Stromal cell of bone marrow (primary cell): ENCODE measurements at regions not wholly inside any gene's neighbourhood (a gene's known extent, or its start where the extent isn't known, plus 50 kb on each side); places are given as distances from the start of the nearest gene placed in this dataset.
"Not testable (repeated sequence)": the region's sequence is repeated elsewhere in the genome, so short reads cannot be mapped to it uniquely, and the experiment has no call there.

Experiments
- DNase-seq: peaks from one replicate; pipeline ENCODE4 v3.0.0-alpha.2; 2012; ENCODE audit warnings: low read depth

DNA sequence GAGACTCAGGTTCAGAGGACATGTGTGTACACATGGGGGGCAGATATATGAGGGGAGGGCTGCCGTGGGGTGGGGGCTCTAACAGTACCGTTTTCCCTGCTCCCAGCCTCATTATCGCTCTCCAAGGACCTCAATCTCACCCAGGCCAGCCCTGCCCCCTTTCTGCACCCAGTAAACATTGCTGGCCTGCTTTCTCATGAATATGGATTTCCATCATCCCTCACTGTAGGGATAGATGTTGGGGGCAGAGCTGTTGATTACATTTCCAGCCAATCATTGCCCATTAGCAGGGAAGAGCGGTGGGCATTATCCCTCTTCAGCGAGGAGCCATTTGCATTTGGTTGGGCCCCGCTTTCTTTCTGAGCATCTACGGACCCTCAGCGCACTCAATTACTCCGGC, 273.8 kb downstream of the RPS6KC1 start:
- DNase-seq: no peak

DNA sequence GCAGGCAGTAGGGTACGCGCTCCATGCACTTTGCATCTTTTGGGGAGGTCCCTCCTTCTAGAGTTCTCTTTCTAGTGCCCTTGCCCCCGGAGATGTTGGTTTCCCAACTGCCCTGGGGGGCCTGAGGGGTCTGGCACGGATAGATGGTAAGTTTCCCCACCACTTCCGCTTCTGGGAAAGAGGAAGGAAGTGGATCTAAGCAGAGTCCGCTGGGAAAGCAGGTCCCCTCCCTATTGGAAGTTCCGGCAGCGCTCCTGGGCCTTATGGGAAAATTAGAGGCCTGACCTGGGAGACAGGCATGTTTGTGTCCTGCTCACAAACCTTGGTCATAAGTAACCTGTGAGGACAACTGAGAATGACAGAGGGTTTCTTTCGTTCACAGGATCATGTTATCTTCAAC, 274.4 kb downstream of the RPS6KC1 start:
- DNase-seq: no peak

DNA sequence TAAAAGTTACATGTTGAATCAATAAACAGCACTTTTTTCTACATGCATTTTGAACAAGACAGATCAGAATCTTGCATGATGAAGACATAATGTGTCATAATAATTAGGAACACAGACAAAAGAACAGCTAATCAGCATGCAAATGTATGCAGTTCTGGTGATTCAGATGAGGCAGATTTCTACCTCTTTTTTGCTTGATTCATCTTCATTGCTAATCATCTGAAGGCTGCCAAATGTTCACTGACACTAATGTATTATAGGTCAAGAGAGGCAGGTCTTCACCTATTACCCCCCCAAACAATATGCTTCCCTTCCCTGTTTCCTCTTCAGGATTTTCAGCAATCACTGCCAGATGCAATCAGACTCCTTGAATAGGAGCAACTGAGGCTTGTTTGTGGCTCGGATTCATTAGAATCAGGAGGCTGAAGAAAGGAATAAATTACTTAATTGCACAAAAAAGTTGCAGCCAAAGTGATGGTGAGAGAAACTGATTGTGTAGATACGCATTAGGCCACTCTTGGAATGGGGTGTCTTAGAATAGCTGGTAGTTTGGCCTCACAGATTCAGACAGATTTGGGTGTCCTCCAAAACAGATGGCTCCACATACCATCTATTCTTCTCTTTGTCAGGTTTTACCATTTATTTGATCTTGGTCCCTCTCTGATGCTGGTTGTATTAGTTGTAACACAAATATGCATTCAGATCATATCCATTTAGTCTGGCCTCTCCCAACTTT, 275.4 kb downstream of the RPS6KC1 start:
- no peak for DNase-seq

DNA sequence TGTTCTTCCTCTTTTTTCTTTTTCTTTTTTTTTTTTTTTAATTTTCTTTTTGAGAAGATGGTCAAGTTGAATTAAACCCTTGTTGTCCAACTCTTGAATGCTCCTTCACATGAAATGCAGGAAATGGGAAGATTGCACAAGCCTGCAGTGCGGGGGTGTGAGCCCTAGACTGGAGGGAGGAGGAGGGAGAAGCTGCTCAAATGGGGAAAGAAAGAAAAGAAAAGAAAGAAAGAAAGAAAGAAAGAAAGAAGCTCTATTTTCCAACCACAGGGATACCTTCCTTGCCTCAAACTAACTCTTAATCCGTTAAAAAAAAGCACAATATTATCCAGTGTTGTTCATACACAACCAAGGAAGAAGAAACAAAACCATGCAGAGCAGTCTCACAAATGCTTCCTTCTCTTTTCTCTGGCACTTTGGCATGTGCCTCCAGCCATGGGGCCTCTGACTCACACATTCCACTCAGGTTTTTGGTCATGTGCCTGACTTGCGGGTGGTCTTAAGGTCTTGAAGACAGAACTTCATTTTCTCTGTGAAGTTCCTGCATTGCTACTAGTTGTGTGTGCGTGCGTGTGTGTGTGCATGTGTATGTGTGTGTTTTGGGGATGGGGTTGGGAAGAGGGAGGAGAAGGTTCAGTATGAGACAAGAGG, 276.1 kb downstream of the RPS6KC1 start:
- peak; percentile 43 for DNase-seq

DNA sequence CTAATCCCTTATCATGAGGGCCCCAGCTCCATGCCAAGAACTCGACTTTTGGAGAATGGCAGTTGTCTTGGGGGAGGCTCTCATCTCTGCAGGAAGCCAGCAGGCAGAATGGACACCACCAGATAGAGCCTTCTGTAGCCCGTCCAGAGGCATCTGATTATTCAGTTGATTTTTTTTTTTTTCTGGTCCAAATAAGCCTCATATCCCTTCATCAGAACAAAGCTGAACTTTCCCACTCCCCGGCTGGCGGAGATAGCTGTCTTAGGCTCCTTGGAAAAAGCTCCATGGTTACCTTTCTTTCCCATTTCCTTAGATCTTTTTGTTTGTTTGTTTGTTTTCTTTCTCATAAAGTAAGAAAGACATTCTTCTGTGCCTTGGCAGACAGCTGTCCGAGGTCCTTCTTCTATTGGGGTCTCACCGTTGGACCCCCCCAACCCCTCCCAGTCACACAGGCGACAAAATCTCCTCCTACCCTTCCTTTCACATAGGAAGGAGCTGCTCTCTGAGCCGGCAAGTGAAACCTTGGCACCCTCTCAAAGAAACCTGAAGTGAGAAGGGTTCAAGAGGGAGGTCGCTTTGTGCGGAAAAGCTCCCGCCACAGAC, 278.5 kb downstream of the RPS6KC1 start:
- DNase-seq: no peak

DNA sequence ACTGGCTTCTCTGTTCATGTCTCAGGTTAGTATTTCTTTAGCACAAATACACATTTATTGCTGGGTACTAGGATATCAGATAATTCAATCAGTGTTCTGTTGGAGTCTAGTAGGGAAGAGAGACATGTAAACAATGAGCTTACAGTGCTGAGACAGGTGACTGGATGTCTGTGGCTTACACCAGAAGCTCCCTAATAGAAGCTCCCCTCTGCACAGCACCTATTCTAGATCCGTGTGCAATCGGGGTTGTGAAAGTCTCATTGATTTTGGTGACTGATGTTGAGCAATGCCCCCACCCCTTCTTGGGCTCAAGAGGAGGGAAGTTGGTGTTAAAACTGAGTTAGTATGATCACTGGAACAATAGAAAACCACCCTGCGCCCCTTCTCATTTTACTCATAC, 279.2 kb downstream of the RPS6KC1 start:
- no peak for DNase-seq

DNA sequence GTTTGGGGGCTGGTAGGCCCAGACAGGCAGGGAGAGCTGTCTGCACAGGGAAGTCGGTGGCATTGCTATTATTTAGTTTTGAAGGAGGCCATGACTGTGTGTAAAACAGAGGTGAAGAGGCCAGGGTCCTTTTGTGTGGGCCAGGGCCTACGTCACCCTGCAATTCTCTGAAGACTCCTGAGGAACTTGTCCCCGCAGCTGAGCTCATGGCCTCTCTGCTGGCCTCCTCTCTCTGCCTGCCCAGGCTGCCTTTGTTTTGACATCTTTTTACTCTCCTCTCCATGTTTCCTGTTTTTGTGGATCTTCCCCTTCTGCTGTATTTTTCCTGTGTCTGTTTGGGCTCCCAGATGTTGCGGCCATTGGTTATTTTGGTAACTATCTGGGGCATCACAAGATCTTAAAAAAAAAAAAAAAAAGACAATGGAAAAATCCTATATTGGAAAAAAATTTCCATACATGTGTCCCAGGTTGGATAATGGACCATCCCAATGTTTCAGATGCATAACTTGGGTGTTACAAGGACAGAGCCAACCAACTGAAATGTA, 280.7 kb downstream of the RPS6KC1 start:
- no peak for DNase-seq

DNA sequence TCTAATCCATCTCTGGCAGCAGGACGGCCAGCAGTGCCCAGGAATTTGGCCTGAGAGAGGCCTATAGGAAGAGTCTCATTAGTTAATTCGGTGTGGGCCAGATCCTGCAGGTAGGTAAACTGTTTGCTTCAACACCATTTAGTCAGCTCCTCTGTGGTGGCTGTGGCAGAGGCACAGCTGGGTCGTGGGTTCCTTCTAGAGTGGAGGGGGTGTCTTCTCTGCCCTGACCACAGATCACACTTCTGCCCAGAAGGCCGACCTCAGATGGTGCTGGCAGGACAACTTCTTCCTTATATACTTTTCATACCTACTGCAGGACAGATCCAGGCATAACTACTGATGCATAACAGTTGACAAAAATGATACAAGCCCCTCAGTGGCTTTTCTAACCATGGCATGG, 281.4 kb downstream of the RPS6KC1 start:
- no peak for DNase-seq

DNA sequence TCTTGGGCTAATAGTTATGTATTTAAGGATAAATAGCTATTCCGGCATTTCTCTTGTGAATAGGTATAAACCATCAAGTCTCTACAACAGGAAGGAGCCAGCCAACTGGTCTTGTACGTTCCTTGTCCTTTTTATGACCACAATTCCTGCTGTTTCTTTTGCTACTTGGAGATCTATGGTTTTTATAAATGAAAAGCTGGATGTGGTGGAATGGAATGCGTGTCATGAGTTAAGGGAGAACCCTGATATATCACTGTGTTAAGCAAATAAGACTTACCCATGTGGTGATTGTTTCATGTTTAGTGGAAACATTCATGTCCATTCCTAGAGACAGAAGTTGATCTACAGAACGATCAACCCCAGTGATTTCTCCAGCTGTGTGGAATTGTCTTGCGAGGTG, 282.1 kb downstream of the RPS6KC1 start:
- no peak for DNase-seq

DNA sequence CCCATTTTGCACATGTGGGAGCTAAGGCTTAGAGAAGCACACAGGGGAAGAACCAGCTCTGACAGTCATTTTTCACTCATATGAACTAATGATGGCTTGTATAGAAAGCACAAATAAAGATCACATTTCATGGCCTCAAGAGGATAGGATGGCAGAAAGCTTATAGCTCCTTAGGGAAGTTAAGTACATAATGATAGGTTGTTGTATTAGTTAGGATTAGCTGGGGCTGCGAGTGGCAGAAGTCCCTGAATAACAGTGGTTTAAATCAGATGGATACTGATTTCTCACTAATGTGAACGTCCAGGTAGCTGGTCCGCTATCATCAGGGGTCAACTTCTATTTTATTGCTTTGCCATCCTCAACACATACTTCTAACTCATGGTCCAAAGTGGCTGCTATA, 284.0 kb downstream of the RPS6KC1 start:
- DNase-seq: no peak

DNA sequence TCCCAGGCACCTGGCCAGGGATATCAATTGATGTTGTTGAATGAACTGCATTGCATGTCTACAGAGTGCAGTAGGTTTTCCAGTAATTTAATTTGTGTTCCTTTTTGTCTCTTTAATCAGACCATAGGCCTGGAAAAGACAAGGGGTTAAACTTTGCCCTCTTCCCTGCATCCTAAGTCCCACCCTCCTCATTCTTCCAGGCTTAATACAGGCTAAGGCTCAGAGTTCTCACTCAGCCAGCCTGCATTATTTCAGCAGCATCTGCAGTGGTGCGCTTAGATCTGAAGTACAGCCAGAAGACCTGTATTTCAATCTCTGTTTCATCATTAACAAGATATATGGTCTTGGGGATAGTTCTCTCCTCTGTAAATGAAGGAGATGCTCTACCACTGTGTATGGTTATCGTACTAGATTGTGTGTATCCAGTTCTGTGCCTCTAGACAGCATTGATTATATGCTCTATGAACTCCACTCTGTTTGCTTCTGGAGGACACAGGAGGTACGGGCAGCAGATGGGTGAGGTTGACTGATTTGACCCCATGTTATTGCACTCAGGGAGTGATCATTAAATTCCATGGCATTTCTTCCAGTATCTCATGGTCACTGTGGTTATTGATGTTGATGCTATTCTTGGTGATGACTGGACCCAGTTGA, 286.1 kb downstream of the RPS6KC1 start:
- no peak for DNase-seq

DNA sequence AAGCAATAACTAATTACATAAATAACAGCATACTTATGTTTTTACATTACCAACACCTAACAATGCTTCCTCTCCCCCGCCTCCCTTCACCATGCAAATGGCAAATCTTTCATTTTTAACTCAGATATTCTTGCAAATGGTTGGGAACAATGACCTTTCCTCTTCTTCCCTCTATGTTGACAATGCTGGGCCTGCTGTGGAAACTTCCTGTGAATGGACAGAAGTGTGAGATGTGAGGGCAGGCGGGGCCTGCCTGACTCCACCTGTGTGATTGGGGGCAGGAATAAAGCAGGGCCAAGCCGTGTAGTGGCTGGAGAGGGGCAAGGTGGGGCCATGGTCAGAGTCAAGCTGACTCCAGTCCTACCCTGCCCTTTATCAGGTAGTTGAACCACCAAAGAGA, 289.6 kb downstream of the RPS6KC1 start:
- no peak for DNase-seq

DNA sequence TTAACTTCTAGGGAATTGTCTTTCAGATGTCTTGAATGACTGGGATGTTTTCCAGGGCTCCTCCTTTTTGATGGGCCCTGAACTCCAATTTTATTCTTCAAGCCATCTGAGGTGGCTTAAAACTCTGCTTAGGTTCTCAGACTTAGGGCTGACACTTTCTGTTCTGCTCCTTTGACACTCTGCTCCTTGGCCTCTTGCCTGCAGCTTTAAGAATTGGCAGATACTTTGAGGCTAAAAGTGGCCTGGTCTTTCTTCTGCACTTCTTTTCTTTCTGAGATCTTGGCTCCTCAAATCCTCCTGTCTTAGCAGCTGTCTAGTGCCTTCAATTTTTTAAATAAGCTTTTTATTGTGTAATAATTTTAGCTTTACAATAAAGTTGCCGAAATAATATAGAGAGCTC, 294.6 kb downstream of the RPS6KC1 start:
- no peak for DNase-seq

DNA sequence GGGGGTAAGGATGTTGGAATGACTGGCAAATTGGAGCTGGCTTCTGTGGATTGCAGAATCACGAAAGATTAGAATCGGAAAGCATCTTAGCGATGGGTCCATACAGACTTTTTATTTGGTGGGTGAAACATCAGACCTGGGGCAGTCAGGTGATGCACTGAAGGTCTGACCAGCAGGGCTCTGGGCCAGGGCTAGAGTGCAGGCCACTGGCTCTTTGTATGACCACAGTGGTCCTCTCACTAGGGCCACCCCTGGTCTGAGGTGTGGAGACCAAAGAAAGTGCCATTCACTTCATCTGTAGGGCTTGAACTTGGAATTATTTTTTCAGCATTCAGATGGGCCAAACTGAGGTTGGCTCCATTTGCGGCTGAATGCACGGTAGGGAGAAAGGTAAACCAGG, 306.4 kb downstream of the RPS6KC1 start:
- DNase-seq: no peak

DNA sequence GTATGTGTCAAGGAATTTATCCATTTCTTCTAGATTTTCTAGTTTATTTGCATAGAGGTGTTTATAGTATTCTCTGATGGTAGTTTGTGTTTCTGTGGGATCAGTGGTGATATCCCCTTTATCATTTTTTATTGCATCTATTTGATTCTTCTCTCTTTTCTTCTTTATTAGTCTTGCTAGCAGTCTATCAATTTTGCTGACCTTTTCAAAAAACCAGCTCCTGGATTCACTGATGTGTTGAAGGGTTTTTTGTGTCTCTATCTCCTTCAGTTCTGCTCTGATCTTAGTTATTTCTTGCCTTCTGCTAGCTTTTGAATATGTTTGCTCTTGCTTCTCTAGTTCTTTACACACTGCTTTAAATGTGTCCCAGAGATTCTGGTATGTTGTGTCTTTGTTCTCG, 307.3 kb downstream of the RPS6KC1 start:
- DNase-seq: not testable (repeated sequence)

DNA sequence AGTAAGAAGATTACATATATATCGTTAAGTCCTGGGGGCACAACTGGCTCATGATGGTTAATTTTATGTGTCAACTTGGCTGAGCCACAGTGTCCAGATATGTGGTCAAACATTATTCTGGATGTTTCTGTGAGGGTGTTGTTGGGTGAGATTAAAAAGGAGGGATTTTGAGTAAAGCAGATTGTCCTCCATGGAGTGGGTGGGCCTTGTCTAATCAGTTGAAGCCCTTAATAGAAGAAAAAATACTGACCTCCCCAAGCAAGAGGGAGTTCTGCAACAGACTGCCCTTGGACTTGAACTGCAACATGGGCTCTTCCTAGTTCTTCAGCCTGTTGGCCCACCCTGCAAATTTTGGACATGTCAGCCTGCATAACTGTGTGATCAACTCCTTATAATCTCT, 311.6 kb downstream of the RPS6KC1 start:
- DNase-seq: no peak

DNA sequence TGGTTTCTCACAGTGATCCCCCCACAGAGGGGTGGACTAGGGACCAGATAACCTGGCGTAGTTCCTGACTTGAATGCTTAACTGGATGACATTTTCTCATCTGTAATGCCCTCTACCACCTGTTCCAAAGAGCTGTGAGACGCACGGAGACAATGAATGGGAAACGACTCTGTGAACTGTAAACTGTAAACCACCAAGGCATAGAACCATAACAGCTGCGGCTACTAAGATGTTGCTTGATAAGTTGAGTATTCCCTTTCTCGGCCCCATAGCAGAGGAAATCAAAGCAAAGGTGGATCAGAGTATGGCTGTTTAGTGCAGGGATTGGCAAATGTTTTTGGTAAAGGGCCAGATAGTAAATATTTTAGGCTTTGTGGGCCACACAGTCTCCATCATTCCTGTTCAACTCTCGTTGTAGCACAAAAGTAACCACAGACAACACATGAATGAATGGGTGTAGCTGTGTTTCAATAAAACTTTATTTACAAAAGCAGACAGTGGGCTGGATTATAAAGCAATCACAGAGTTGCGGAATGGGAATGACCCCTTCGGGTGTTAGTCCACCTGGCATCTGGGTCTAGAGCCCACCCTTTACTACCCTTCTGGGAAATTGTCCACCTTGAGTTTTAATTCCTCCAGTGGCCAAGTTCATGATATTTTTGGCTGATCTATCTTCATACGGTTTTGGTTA, 315.2 kb downstream of the RPS6KC1 start:
- DNase-seq: no peak

DNA sequence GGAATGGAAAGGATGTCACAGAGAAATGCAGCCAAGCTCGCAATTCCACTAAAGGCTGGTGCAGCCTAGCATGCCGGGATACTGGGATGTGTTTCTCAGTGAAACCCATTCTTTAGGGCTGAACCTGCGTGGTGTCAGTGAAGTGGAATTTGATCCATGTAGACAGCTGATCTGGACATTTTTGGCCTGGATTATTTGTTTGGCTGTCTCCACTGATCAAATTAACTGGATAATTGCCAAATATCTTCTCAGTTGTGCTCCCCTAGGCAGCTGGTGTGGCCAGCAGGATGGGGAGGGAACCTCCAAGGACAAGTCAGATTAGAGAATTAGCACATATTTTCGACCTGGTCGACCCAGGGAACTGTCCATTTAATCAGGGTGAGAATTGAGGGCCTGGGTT, 318.4 kb downstream of the RPS6KC1 start:
- DNase-seq: no peak

DNA sequence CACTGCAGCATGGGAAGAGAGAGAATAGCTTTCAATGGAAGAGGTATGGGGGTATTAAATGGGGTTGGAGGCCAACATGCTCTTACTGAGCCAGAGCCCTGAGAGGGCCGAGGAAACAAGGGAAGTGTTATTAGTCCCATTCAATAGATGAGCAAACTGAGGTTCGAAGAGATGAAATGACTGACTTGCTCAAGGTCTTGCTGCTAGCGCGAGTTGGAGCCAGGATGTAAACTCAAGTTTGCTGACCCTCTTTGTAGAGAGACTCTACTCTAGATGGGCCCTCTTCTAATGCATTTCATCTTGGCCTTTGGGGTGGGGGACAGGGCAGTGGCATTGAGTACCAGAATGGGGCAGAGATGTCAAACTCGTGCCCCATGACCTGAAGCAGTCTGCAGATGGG, 319.5 kb downstream of the RPS6KC1 start:
- DNase-seq: no peak

DNA sequence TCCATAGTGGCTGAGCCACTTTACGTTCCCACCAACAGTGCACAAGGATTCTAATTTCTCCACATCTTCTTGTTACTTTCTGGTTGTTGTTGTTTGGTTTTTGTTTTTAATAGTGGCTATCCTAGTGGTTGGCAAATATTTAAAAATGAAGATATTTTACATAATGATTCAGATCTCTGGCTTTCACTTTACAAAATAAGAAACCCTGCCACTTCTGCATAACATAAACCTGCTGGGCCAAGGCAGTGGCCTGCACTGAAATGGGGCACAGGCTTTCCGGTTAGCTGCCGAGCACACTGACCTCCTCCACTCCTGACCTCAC, 320.4 kb downstream of the RPS6KC1 start:
- no peak for DNase-seq

DNA sequence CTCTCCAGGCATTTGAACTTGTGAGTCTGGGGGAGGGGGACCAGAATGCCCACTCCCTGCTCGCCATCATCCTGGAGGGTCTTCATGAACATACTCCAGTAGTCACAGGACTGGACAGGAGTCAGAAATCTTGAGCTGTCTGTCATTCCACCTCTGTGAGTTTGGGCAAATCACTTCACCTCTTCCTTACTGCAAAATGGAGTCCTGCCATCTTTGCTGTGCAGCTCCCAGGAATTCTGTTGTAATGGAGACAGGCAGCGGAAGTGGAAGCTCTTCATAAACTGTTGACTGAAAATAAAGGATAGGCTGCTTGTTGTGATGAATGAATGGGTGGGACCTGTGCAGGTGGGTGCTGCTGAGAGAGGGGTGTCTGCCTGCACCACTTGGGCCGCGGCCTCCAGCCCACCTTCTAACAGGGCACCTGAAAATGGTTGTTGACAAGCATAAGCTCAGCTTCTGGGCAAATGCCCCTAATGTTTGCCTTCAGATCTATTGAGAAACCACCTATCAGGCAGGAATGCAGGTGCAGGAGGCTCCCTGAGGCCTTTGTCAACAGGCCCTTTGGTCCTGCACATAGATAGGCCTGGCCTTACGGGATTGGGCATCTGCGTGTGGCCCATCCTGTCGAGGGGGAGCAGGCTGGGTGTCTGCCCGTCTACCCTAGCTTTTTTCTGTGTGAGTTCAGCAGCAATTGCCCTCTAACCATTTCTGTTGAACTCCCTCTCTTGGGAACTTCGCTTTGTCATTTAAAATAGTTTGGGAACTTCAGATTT, 321.0 kb downstream of the RPS6KC1 start:
- no peak for DNase-seq

DNA sequence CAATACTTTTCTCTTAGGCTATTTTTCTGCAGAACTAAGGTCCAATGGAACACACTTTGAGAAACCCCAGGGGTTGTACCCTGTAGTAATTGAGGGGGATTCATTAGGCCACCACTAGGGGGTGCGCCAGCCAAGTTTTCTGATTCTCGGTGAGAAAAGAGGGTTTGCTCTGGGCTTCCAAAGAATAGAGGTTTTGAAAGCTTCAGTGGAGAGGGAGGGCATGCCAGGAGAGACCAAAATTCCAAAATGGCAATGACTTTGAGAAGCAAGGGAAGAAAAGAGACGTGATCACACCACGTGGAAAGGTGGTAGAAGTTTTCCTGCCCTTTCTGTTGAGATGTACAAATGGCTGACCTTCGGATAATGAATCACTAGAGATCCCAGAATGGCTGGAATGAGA, 323.3 kb downstream of the RPS6KC1 start:
- DNase-seq: peak; percentile 33
